Body of pancreas (tissue), 4 donors: ENCODE measurements at regions not wholly inside any gene's neighbourhood (a gene's known extent, or its start where the extent isn't known, plus 50 kb on each side); places are given as distances from the start of the nearest gene placed in this dataset.

Experiments used
- POLR2A ChIP-seq, 3 donors: fragments of 450-650 bp; IDR thresholded peaks; one replicate each; pipeline ENCODE4 v1.6.1; 2016; ENCODE audit warnings: antibody characterized with exemption in 3 of 3, mild to moderate bottlenecking in 2 of 3
- TF ChIP-seq, protein P1 (sequence below), 7 experiments: fragments of 450-650 bp in 4 of 7; fragments of 200-600 bp in 3 of 7; sonication (generic) in 3 of 7; IDR thresholded peaks; one replicate each; pipeline ENCODE4 v1.5.1; 2016 to 2019; ENCODE audit warnings: antibody characterized with exemption in 7 of 7

DNA sequence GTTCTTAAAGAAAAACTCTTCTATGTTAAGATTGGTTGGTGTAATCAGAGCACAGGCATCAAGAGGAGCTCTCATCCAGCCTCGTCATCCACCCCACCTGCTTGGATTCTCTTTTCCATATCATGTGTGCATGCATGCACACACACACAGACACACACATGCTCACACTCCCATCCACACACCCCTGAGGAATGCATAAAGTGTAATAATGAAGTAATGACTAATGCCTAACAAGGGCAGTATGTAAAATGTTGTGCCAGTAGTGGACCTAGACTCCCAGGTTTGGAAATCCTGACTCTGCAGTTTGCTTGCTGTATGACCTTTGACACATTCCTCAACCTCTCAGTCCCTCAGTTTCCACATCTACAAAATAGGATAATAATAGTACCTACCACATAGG lies 280.0 kb upstream of the ANKRD55 start:
- no peak for TF ChIP-seq POLR2A (IDR thresholded peaks at IDR 0.05)
- TF ChIP-seq, protein P1, sequence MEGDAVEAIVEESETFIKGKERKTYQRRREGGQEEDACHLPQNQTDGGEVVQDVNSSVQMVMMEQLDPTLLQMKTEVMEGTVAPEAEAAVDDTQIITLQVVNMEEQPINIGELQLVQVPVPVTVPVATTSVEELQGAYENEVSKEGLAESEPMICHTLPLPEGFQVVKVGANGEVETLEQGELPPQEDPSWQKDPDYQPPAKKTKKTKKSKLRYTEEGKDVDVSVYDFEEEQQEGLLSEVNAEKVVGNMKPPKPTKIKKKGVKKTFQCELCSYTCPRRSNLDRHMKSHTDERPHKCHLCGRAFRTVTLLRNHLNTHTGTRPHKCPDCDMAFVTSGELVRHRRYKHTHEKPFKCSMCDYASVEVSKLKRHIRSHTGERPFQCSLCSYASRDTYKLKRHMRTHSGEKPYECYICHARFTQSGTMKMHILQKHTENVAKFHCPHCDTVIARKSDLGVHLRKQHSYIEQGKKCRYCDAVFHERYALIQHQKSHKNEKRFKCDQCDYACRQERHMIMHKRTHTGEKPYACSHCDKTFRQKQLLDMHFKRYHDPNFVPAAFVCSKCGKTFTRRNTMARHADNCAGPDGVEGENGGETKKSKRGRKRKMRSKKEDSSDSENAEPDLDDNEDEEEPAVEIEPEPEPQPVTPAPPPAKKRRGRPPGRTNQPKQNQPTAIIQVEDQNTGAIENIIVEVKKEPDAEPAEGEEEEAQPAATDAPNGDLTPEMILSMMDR (IDR thresholded peaks at IDR 0.05), result no peak
